ENCODE measurements at regions not wholly inside any gene's neighbourhood (a gene's known extent, or its start where the extent isn't known, plus 50 kb on each side); places are given as distances from the start of the nearest gene placed in this dataset.

DNA sequence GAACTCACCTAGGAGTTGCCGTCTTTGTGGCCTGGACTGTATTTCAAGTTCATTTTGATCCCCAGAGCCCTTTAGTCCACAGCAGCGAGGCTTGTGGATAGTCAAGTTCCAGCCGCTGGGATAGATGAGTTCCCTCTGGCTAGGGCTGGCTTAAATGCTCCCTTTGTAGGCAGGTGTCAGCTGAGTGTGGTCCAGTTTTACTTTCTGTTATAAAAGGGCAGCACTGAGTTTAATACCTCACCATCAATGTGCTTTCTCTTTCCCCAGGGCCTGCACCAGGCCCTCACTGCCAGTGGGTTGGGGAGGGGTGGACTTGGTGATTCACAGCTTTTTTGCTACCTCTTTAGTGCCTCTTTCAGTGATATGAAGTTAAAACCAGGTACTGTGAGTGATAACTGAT, 188.2 kb downstream of the SLCO4C1 start:
- TF ChIP-seq, protein P1, sequence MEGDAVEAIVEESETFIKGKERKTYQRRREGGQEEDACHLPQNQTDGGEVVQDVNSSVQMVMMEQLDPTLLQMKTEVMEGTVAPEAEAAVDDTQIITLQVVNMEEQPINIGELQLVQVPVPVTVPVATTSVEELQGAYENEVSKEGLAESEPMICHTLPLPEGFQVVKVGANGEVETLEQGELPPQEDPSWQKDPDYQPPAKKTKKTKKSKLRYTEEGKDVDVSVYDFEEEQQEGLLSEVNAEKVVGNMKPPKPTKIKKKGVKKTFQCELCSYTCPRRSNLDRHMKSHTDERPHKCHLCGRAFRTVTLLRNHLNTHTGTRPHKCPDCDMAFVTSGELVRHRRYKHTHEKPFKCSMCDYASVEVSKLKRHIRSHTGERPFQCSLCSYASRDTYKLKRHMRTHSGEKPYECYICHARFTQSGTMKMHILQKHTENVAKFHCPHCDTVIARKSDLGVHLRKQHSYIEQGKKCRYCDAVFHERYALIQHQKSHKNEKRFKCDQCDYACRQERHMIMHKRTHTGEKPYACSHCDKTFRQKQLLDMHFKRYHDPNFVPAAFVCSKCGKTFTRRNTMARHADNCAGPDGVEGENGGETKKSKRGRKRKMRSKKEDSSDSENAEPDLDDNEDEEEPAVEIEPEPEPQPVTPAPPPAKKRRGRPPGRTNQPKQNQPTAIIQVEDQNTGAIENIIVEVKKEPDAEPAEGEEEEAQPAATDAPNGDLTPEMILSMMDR (IDR thresholded peaks at IDR 0.05; ENCODE audit: poor library complexity, severe bottlenecking): no peak
- TF ChIP-seq EZH2 (IDR thresholded peaks at IDR 0.05; ENCODE audit: borderline replicate concordance, insufficient read depth, low read length, poor library complexity, severe bottlenecking): no peak
